ENCODE measurements at regions not wholly inside any gene's neighbourhood (a gene's known extent, or its start where the extent isn't known, plus 50 kb on each side); places are given as distances from the start of the nearest gene placed in this dataset.

- peaks cover 2% of the 10 kb centered on the region for H3K4me1 Mint-ChIP-seq
Measured at GRCh38 chr13:29698106-29698505, 102.6 kb upstream of the SLC7A1 start.

GRCh38 chr13:29696606-29697005 lies 101.1 kb upstream of the SLC7A1 start:
- no peaks in the 10 kb centered on the region for H3K27me3 ChIP-seq
- H2AFZ ChIP-seq (replicated peaks): no peak overlapping the region
- Mint-ChIP-seq H3K4me1 (no peaks in the 10 kb centered on the region), H3K27ac (no peak overlapping the region), H3K4me3 (no peak overlapping the region), H3K27me3 (ENCODE audit: insufficient read depth, low read depth) (no peaks in the 10 kb centered on the region), H3K9me3 (no peaks in the 10 kb centered on the region), H3K36me3 (no peaks in the 10 kb centered on the region)
- H3K4me1 ChIP-seq: no peaks in the 10 kb centered on the region
- H3K9ac ChIP-seq: no peak overlapping the region
- H3K9me3 ChIP-seq (ENCODE audit: low read depth): no peaks in the 10 kb centered on the region
- H3K4me3 ChIP-seq: no peak overlapping the region
- no peak for DNase-seq (ENCODE audit: low spot score)
- no peak overlapping the region for H3K27ac ChIP-seq
- H3K36me3 ChIP-seq: no peaks in the 10 kb centered on the region
- no peak overlapping the region for H3K4me2 ChIP-seq
- no peaks in the 10 kb centered on the region for H3F3A ChIP-seq (ENCODE audit: low read depth)
- H3K79me2 ChIP-seq (ENCODE audit: low read depth): no peaks in the 10 kb centered on the region
- TF ChIP-seq, protein P1, sequence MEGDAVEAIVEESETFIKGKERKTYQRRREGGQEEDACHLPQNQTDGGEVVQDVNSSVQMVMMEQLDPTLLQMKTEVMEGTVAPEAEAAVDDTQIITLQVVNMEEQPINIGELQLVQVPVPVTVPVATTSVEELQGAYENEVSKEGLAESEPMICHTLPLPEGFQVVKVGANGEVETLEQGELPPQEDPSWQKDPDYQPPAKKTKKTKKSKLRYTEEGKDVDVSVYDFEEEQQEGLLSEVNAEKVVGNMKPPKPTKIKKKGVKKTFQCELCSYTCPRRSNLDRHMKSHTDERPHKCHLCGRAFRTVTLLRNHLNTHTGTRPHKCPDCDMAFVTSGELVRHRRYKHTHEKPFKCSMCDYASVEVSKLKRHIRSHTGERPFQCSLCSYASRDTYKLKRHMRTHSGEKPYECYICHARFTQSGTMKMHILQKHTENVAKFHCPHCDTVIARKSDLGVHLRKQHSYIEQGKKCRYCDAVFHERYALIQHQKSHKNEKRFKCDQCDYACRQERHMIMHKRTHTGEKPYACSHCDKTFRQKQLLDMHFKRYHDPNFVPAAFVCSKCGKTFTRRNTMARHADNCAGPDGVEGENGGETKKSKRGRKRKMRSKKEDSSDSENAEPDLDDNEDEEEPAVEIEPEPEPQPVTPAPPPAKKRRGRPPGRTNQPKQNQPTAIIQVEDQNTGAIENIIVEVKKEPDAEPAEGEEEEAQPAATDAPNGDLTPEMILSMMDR (IDR thresholded peaks at IDR 0.05): no peak
- TF ChIP-seq EZH2 (IDR thresholded peaks at IDR 0.05) (no peak), EZH2phosphoT487 (IDR thresholded peaks at IDR 0.05) (no peak)
- H4K20me1 ChIP-seq (ENCODE audit: low read depth): no peaks in the 10 kb centered on the region

More at GRCh38 chr13:29698106-29698505, 102.6 kb upstream of the SLC7A1 start:
- no peak overlapping the region for H3K4me2 ChIP-seq
- H3K36me3 ChIP-seq: no peaks in the 10 kb centered on the region
- no peaks in the 10 kb centered on the region for H3K9me3 Mint-ChIP-seq
- H2AFZ ChIP-seq (replicated peaks): no peak overlapping the region
- H3F3A ChIP-seq (ENCODE audit: low read depth): no peaks in the 10 kb centered on the region
- no peaks in the 10 kb centered on the region for H3K79me2 ChIP-seq (ENCODE audit: low read depth)
- H3K27me3 Mint-ChIP-seq (ENCODE audit: insufficient read depth, low read depth): no peaks in the 10 kb centered on the region
- no peak overlapping the region for H3K9ac ChIP-seq
- H3K4me3 Mint-ChIP-seq: no peak overlapping the region
- H3K9me3 ChIP-seq (ENCODE audit: low read depth): no peaks in the 10 kb centered on the region
- no peaks in the 10 kb centered on the region for H3K4me1 ChIP-seq
- H3K27me3 ChIP-seq: peaks cover 6% of the 10 kb centered on the region
- TF ChIP-seq EZH2 (IDR thresholded peaks at IDR 0.05) (no peak), EZH2phosphoT487 (IDR thresholded peaks at IDR 0.05) (no peak)
- TF ChIP-seq, protein P1 (IDR thresholded peaks at IDR 0.05): no peak
- H4K20me1 ChIP-seq (ENCODE audit: low read depth): no peaks in the 10 kb centered on the region
- H3K4me3 ChIP-seq: no peak overlapping the region
- no peak overlapping the region for H3K27ac Mint-ChIP-seq
- DNase-seq (ENCODE audit: low spot score): no peak
- no peaks in the 10 kb centered on the region for H3K36me3 Mint-ChIP-seq
- no peak overlapping the region for H3K27ac ChIP-seq

- no peaks in the 10 kb centered on the region for H3K4me1 ChIP-seq
- Mint-ChIP-seq H3K27ac (no peak overlapping the region), H3K36me3 (no peaks in the 10 kb centered on the region), H3K4me3 (no peak overlapping the region), H3K4me1 (no peaks in the 10 kb centered on the region), H3K9me3 (no peaks in the 10 kb centered on the region), H3K27me3 (ENCODE audit: insufficient read depth, low read depth) (no peaks in the 10 kb centered on the region)
- no peak overlapping the region for H3K27ac ChIP-seq
- TF ChIP-seq, protein P1 (IDR thresholded peaks at IDR 0.05): no peak
- TF ChIP-seq EZH2 (IDR thresholded peaks at IDR 0.05) (no peak), EZH2phosphoT487 (IDR thresholded peaks at IDR 0.05) (no peak)
- H3K4me2 ChIP-seq: no peak overlapping the region
- no peak overlapping the region for H3K9ac ChIP-seq
- no peak overlapping the region for H2AFZ ChIP-seq (replicated peaks)
- H4K20me1 ChIP-seq (ENCODE audit: low read depth): no peaks in the 10 kb centered on the region
- H3K4me3 ChIP-seq: no peak overlapping the region
- no peaks in the 10 kb centered on the region for H3K9me3 ChIP-seq (ENCODE audit: low read depth)
- H3F3A ChIP-seq (ENCODE audit: low read depth): no peaks in the 10 kb centered on the region
- H3K27me3 ChIP-seq: no peaks in the 10 kb centered on the region
- DNase-seq (ENCODE audit: low spot score): no peak
- H3K36me3 ChIP-seq: no peaks in the 10 kb centered on the region
- H3K79me2 ChIP-seq (ENCODE audit: low read depth): no peaks in the 10 kb centered on the region
Measured at GRCh38 chr13:29693275-29693945, 97.9 kb upstream of the SLC7A1 start.

All from neural progenitor cell (in vitro differentiated cells).